Mesenchymal stem cell (in vitro differentiated cells and primary cell): ENCODE measurements at regions not wholly inside any gene's neighbourhood (a gene's known extent, or its start where the extent isn't known, plus 50 kb on each side); places are given as distances from the start of the nearest gene placed in this dataset.

Experiments used
- DNase-seq: peaks from one replicate; pipeline ENCODE4 v3.0.0-alpha.2; 2013
- H2AFZ ChIP-seq: one replicate; pipeline ENCODE4 v1.6.1; 2013; ENCODE audit warnings: low read depth, mild to moderate bottlenecking, control low read depth, inconsistent platforms, low read length, moderate library complexity
- H2AK5ac ChIP-seq: 2 replicates; pipeline ENCODE4 v1.6.1; 2013; ENCODE audit warnings: low read length, moderate library complexity, mild to moderate bottlenecking, inconsistent platforms; ENCODE audit not compliant: severe bottlenecking
- H2BK120ac ChIP-seq: one replicate; pipeline ENCODE4 v1.6.1; 2013; ENCODE audit warnings: low read depth, mild to moderate bottlenecking, inconsistent platforms, low read length, moderate library complexity
- H2BK12ac ChIP-seq, 2 experiments: one replicate each; pipeline ENCODE4 v1.6.1; 2013; ENCODE audit warnings: inconsistent platforms in 2 of 2, low read length in 2 of 2, mild to moderate bottlenecking in 2 of 2, moderate library complexity in 2 of 2, control low read depth in 1 of 2
- H2BK15ac ChIP-seq: one replicate; pipeline ENCODE4 v1.6.1; 2013; ENCODE audit warnings: mild to moderate bottlenecking, low read depth, inconsistent platforms; ENCODE audit not compliant: poor library complexity, severe bottlenecking
- H2BK5ac ChIP-seq: 2 replicates; pipeline ENCODE4 v1.6.1; 2013; ENCODE audit warnings: low read depth, mild to moderate bottlenecking, low read length, control low read depth, inconsistent platforms; ENCODE audit not compliant: poor library complexity, severe bottlenecking
- H3K14ac ChIP-seq, 2 experiments: one replicate each; pipeline ENCODE4 v1.6.1; 2013; ENCODE audit warnings: inconsistent platforms in 2 of 2, low read length in 2 of 2, control low read depth in 1 of 2, mild to moderate bottlenecking in 1 of 2, moderate library complexity in 1 of 2
- H3K18ac ChIP-seq, 2 experiments: one replicate each; pipeline ENCODE4 v1.6.1; 2013; ENCODE audit warnings: inconsistent platforms in 2 of 2, low read length in 2 of 2, control low read depth in 1 of 2, low read depth in 1 of 2, mild to moderate bottlenecking in 1 of 2
- H3K23ac ChIP-seq, 2 experiments: one replicate each; pipeline ENCODE4 v1.6.1; 2013; ENCODE audit warnings: inconsistent platforms in 2 of 2, low read length in 2 of 2, mild to moderate bottlenecking in 2 of 2, moderate library complexity in 2 of 2, control low read depth in 1 of 2
- H3K27ac ChIP-seq: 2 replicates; pipeline ENCODE4 v1.5.1; 2013; ENCODE audit warnings: mild to moderate bottlenecking, moderate library complexity, low read length, control low read depth, inconsistent platforms; ENCODE audit not compliant: poor library complexity, severe bottlenecking
- H3K27me3 ChIP-seq, 2 experiments: 2 replicates each; pipeline versions ENCODE4 v1.6.1 to v1.7.0; 2013; ENCODE audit warnings: low read length in 2 of 2, mild to moderate bottlenecking in 2 of 2, moderate library complexity in 2 of 2, control low read depth in 1 of 2, inconsistent platforms in 1 of 2; ENCODE audit not compliant: control insufficient read depth in 1 of 2, insufficient read depth in 1 of 2
- H3K36me3 ChIP-seq, 2 experiments: 2 replicates each; pipeline versions ENCODE4 v1.6.1 to v1.7.0; 2013; ENCODE audit warnings: low read length in 2 of 2, control low read depth in 1 of 2, inconsistent platforms in 1 of 2, low read depth in 1 of 2, mild to moderate bottlenecking in 1 of 2; ENCODE audit not compliant: insufficient read depth in 2 of 2, control insufficient read depth in 1 of 2
- H3K4ac ChIP-seq, 2 experiments: one replicate each; pipeline ENCODE4 v1.6.1; 2013; ENCODE audit warnings: inconsistent platforms in 2 of 2, low read length in 2 of 2, mild to moderate bottlenecking in 2 of 2, moderate library complexity in 2 of 2, control low read depth in 1 of 2, low read depth in 1 of 2
- H3K4me1 ChIP-seq: 2 replicates; pipeline ENCODE4 v1.6.1; 2013; ENCODE audit warnings: low read depth, low read length, control low read depth; ENCODE audit not compliant: control insufficient read depth, insufficient read depth
- H3K4me2 ChIP-seq: 2 replicates; pipeline ENCODE4 v1.6.1; 2013; ENCODE audit warnings: low read length, mild to moderate bottlenecking, inconsistent platforms; ENCODE audit not compliant: poor library complexity, severe bottlenecking
- H3K4me3 ChIP-seq, 2 experiments: 2 replicates each; pipeline versions ENCODE4 v1.5.1 to v1.7.0; 2013; ENCODE audit warnings: low read length in 2 of 2, mild to moderate bottlenecking in 2 of 2, control low read depth in 1 of 2, low read depth in 1 of 2; ENCODE audit not compliant: insufficient read depth in 1 of 2
- H3K79me1 ChIP-seq: replicated peaks from 2 replicates; pipeline ENCODE4 v1.6.1; 2013; ENCODE audit warnings: mild to moderate bottlenecking, control low read depth, low read length, inconsistent platforms; ENCODE audit not compliant: poor library complexity, severe bottlenecking
- H3K9ac ChIP-seq: 2 replicates; pipeline ENCODE4 v1.7.0; 2013; ENCODE audit warnings: mild to moderate bottlenecking, low read length, moderate library complexity
- H3K9me3 ChIP-seq: 2 replicates; pipeline ENCODE4 v1.7.0; 2013; ENCODE audit warnings: mild to moderate bottlenecking, low read length; ENCODE audit not compliant: control insufficient read depth
- H4K8ac ChIP-seq: one replicate; pipeline ENCODE4 v1.6.1; 2013; ENCODE audit warnings: inconsistent platforms, mild to moderate bottlenecking, low read length, moderate library complexity
- H4K91ac ChIP-seq: one replicate; pipeline ENCODE4 v1.6.1; 2013; ENCODE audit warnings: mild to moderate bottlenecking, low read length, inconsistent platforms
- WGBS: methylation state at CpG from one replicate; pipeline ENCODE4 v1.1.7; 2013; ENCODE audit warnings: mixed read lengths; 5-methylcytosine and 5-hydroxymethylcytosine counted together

GRCh38 chr10:57943701-57944100 is 324.0 kb downstream of the IPMK start:
- Histone ChIP-seq H2AK5ac (no peak overlapping the region), H3K4me3 (no peak overlapping the region), H3K4me1 (no peaks in the 10 kb centered on the region), H2BK5ac (no peak overlapping the region), H3K27ac (no peak overlapping the region), H3K4me2 (no peak overlapping the region), H4K91ac (no peak overlapping the region), H2AFZ (no peak overlapping the region), H3K23ac (no peak overlapping the region), H3K9me3 (no peaks in the 10 kb centered on the region), H3K18ac (no peak overlapping the region), H3K9ac (no peak overlapping the region), H2BK12ac (no peak overlapping the region), H3K4ac (no peak overlapping the region), H3K79me1 (no peaks in the 10 kb centered on the region), H3K27me3 (peaks cover 0 to 3% of the 10 kb centered on the region in 2 experiments), H3K14ac (no peak overlapping the region), H4K8ac (no peak overlapping the region), H2BK15ac (no peak overlapping the region), H3K36me3 (no peaks in the 10 kb centered on the region), H2BK120ac (no peak overlapping the region)
- DNase-seq = no peak
- 95% methylated on average over 3 of the region's 4 CpGs for WGBS

GRCh38 chr10:57925045-57925444 is 342.6 kb downstream of the IPMK start:
- Histone ChIP-seq H3K14ac (no peak overlapping the region), H2BK5ac (no peak overlapping the region), H3K36me3 (no peaks in the 10 kb centered on the region), H3K4me2 (no peak overlapping the region), H3K9me3 (no peaks in the 10 kb centered on the region), H2AFZ (no peak overlapping the region), H2BK12ac (no peak overlapping the region), H4K91ac (no peak overlapping the region), H3K4me3 (no peak overlapping the region), H3K4me1 (no peaks in the 10 kb centered on the region), H3K79me1 (no peaks in the 10 kb centered on the region), H3K4ac (no peak overlapping the region), H4K8ac (no peak overlapping the region), H3K27ac (no peak overlapping the region), H2BK15ac (no peak overlapping the region), H3K27me3 (no peaks in the 10 kb centered on the region), H3K18ac (no peak overlapping the region), H2AK5ac (no peak overlapping the region), H3K9ac (no peak overlapping the region), H2BK120ac (no peak overlapping the region), H3K23ac (no peak overlapping the region)
- DNase-seq = no peak
- 71% methylated on average over 1 of the region's 2 CpGs for WGBS

- Histone ChIP-seq H3K4me2 (no peak overlapping the region), H2AK5ac (no peak overlapping the region), H3K9ac (no peak overlapping the region), H3K27ac (no peak overlapping the region), H3K27me3 (no peaks in the 10 kb centered on the region), H2BK12ac (no peak overlapping the region), H3K18ac (no peak overlapping the region), H2AFZ (no peak overlapping the region), H3K4ac (no peak overlapping the region), H2BK120ac (no peak overlapping the region), H4K8ac (no peak overlapping the region), H3K4me1 (no peaks in the 10 kb centered on the region), H3K14ac (no peak overlapping the region), H2BK5ac (no peak overlapping the region), H2BK15ac (no peak overlapping the region), H3K79me1 (no peaks in the 10 kb centered on the region), H4K91ac (no peak overlapping the region), H3K36me3 (no peaks in the 10 kb centered on the region), H3K9me3 (no peaks in the 10 kb centered on the region), H3K4me3 (no peak overlapping the region), H3K23ac (no peak overlapping the region)
- no peak for DNase-seq
Measured at GRCh38 chr10:57921140-57921539, 346.6 kb downstream of the IPMK start.

GRCh38 chr10:57919864-57920263 is 347.8 kb downstream of the IPMK start:
- H3K79me1 ChIP-seq = no peaks in the 10 kb centered on the region
- DNase-seq = no peak
- no peak overlapping the region for H2AFZ ChIP-seq
- H2BK12ac ChIP-seq = no peak overlapping the region
- no CpG with 5 or more reads among the region's 1 CpG for WGBS
- no peak overlapping the region for H2BK15ac ChIP-seq
- H3K4me3 ChIP-seq = no peak overlapping the region
- no peak overlapping the region for H3K27ac ChIP-seq
- no peak overlapping the region for H3K4ac ChIP-seq
- no peak overlapping the region for H3K14ac ChIP-seq
- no peak overlapping the region for H4K91ac ChIP-seq
- H3K18ac ChIP-seq = no peak overlapping the region
- H3K9ac ChIP-seq = no peak overlapping the region
- no peaks in the 10 kb centered on the region for H3K4me1 ChIP-seq
- H4K8ac ChIP-seq = no peak overlapping the region
- no peak overlapping the region for H2BK5ac ChIP-seq
- no peak overlapping the region for H2AK5ac ChIP-seq
- no peaks in the 10 kb centered on the region for H3K27me3 ChIP-seq
- H3K4me2 ChIP-seq = no peak overlapping the region
- H3K9me3 ChIP-seq = no peaks in the 10 kb centered on the region
- H2BK120ac ChIP-seq = no peak overlapping the region
- H3K36me3 ChIP-seq = no peaks in the 10 kb centered on the region
- no peak overlapping the region for H3K23ac ChIP-seq
